ENCODE measurements at regions not wholly inside any gene's neighbourhood (a gene's known extent, or its start where the extent isn't known, plus 50 kb on each side); places are given as distances from the start of the nearest gene placed in this dataset.

DNA sequence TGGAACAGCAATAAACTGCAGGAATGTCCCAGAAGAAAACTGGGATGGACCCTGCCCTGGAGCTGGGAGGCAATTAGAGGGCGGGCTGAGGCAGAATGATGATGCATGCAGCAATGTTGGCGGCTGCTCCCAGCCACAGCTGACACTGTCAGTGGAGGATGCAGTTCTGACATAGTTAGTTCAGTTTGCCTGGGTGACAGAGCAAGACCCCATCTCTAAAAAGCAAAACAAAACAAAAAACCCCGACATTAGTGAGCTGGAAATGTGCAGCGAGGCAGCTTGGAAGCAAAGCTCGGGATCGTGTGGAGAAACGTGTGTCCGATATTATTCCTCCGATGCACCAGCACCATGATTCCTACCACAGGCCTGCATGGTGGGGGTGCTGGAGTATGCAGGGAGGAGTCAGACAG, 110.1 kb upstream of the UQCRFS1 start:
- TF ChIP-seq POLR2AphosphoS5 (IDR thresholded peaks at IDR 0.05) (no peak), TAF1 (IDR thresholded peaks at IDR 0.05; ENCODE audit: low read depth) (no peak), RAD21 (conservative IDR thresholded peaks at IDR 0.05) (no peak), MXI1 (conservative IDR thresholded peaks at IDR 0.05; ENCODE audit: poor library complexity, severe bottlenecking) (no peak), EP300 (conservative IDR thresholded peaks at IDR 0.05; ENCODE audit: poor library complexity, severe bottlenecking) (no peak), SMC3 (conservative IDR thresholded peaks at IDR 0.05; ENCODE audit: poor library complexity) (no peak), EZH2 (IDR thresholded peaks at IDR 0.05; ENCODE audit: borderline replicate concordance, insufficient read depth, low read length, poor library complexity, severe bottlenecking) (no peak)
- TF ChIP-seq, protein P1, sequence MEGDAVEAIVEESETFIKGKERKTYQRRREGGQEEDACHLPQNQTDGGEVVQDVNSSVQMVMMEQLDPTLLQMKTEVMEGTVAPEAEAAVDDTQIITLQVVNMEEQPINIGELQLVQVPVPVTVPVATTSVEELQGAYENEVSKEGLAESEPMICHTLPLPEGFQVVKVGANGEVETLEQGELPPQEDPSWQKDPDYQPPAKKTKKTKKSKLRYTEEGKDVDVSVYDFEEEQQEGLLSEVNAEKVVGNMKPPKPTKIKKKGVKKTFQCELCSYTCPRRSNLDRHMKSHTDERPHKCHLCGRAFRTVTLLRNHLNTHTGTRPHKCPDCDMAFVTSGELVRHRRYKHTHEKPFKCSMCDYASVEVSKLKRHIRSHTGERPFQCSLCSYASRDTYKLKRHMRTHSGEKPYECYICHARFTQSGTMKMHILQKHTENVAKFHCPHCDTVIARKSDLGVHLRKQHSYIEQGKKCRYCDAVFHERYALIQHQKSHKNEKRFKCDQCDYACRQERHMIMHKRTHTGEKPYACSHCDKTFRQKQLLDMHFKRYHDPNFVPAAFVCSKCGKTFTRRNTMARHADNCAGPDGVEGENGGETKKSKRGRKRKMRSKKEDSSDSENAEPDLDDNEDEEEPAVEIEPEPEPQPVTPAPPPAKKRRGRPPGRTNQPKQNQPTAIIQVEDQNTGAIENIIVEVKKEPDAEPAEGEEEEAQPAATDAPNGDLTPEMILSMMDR (IDR thresholded peaks at IDR 0.05; ENCODE audit: poor library complexity, severe bottlenecking): no peak
- TF ChIP-seq, protein P2, sequence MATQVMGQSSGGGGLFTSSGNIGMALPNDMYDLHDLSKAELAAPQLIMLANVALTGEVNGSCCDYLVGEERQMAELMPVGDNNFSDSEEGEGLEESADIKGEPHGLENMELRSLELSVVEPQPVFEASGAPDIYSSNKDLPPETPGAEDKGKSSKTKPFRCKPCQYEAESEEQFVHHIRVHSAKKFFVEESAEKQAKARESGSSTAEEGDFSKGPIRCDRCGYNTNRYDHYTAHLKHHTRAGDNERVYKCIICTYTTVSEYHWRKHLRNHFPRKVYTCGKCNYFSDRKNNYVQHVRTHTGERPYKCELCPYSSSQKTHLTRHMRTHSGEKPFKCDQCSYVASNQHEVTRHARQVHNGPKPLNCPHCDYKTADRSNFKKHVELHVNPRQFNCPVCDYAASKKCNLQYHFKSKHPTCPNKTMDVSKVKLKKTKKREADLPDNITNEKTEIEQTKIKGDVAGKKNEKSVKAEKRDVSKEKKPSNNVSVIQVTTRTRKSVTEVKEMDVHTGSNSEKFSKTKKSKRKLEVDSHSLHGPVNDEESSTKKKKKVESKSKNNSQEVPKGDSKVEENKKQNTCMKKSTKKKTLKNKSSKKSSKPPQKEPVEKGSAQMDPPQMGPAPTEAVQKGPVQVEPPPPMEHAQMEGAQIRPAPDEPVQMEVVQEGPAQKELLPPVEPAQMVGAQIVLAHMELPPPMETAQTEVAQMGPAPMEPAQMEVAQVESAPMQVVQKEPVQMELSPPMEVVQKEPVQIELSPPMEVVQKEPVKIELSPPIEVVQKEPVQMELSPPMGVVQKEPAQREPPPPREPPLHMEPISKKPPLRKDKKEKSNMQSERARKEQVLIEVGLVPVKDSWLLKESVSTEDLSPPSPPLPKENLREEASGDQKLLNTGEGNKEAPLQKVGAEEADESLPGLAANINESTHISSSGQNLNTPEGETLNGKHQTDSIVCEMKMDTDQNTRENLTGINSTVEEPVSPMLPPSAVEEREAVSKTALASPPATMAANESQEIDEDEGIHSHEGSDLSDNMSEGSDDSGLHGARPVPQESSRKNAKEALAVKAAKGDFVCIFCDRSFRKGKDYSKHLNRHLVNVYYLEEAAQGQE (IDR thresholded peaks at IDR 0.05; ENCODE audit: borderline replicate concordance): no peak
- no peak overlapping the region for H3K27ac ChIP-seq (ENCODE audit: low read length)
- H3K4me3 ChIP-seq (ENCODE audit: low read length): no peak overlapping the region
- no peaks in the 10 kb centered on the region for H4K20me1 ChIP-seq (ENCODE audit: insufficient read depth)
- H3K9ac ChIP-seq (ENCODE audit: low read length): no peak overlapping the region
- H2AFZ ChIP-seq (ENCODE audit: low read depth, low read length): no peak overlapping the region
- H3F3A ChIP-seq (ENCODE audit: insufficient read depth, low read length, poor library complexity, severe bottlenecking): no peaks in the 10 kb centered on the region
- no peaks in the 10 kb centered on the region for H3K9me2 ChIP-seq (ENCODE audit: insufficient read depth, low read length)
- no peaks in the 10 kb centered on the region for H3K9me3 ChIP-seq (ENCODE audit: low read length)
- H3K4me2 ChIP-seq (ENCODE audit: low read length): no peak overlapping the region
- no peaks in the 10 kb centered on the region for H3K36me3 ChIP-seq (ENCODE audit: insufficient read depth, low read length)
- H3K79me2 ChIP-seq (replicated peaks; ENCODE audit: insufficient read depth, low read length): no peaks in the 10 kb centered on the region
- no peaks in the 10 kb centered on the region for H3K27me3 ChIP-seq (ENCODE audit: insufficient read depth, low read depth, low read length)

DNA sequence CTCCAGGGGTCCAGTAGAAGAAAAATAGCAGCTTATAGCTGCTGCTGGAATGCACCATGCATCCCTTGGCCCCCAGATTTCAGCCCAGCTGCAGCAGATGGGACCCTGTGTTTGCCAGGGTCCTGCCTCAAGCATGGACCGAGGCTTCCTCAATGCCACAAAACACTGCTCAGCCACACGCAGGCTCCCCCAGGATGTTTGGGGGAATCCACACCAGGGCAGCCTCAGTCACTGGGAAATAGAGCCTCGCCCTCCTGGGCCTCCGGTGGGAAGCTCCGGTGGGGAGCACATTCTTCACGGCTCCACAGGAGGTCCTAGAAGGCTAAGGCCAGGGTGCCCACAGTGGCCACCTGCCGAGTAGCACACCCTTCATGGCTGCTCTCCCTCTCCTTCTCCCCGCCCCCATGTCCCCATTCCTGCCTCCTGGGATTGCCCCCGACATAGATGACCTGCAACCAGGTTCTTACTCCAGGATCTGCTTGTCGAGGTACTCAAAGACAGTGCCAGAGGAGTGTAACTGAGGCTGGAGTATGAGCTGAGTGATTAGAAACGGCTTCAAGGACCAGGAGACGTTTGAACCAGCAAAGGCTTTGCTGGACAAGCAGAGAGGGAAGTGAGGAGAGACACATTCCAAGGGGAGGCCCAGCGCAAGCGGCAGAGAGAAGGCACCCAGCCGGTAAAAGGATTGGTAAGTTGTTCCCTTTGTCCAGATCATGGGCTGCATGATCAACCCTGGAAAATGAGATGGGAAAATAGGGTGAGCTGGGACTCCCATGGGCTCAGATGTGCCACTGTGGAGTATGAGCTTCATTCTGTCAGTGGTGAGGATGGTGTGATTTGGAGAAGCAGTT, 110.7 kb upstream of the UQCRFS1 start:
- Histone ChIP-seq H4K20me1 (ENCODE audit: insufficient read depth) (no peaks in the 10 kb centered on the region), H3K4me2 (ENCODE audit: low read length) (no peak overlapping the region), H3K9ac (ENCODE audit: low read length) (no peak overlapping the region), H3F3A (ENCODE audit: insufficient read depth, low read length, poor library complexity, severe bottlenecking) (no peaks in the 10 kb centered on the region), H3K9me3 (ENCODE audit: low read length) (no peaks in the 10 kb centered on the region), H3K79me2 (replicated peaks; ENCODE audit: insufficient read depth, low read length) (no peaks in the 10 kb centered on the region), H3K36me3 (ENCODE audit: insufficient read depth, low read length) (no peaks in the 10 kb centered on the region), H2AFZ (ENCODE audit: low read depth, low read length) (no peak overlapping the region), H3K27ac (ENCODE audit: low read length) (no peak overlapping the region), H3K27me3 (ENCODE audit: insufficient read depth, low read depth, low read length) (no peaks in the 10 kb centered on the region), H3K9me2 (ENCODE audit: insufficient read depth, low read length) (no peaks in the 10 kb centered on the region), H3K4me3 (ENCODE audit: low read length) (no peak overlapping the region)
- TF ChIP-seq TAF1 (IDR thresholded peaks at IDR 0.05; ENCODE audit: low read depth) (no peak), EP300 (conservative IDR thresholded peaks at IDR 0.05; ENCODE audit: poor library complexity, severe bottlenecking) (no peak), EZH2 (IDR thresholded peaks at IDR 0.05; ENCODE audit: borderline replicate concordance, insufficient read depth, low read length, poor library complexity, severe bottlenecking) (no peak), MXI1 (conservative IDR thresholded peaks at IDR 0.05; ENCODE audit: poor library complexity, severe bottlenecking) (no peak), SMC3 (conservative IDR thresholded peaks at IDR 0.05; ENCODE audit: poor library complexity) (no peak), POLR2AphosphoS5 (IDR thresholded peaks at IDR 0.05) (no peak), RAD21 (conservative IDR thresholded peaks at IDR 0.05) (no peak)
- TF ChIP-seq, protein P2 (IDR thresholded peaks at IDR 0.05; ENCODE audit: borderline replicate concordance): no peak
- TF ChIP-seq, protein P1 (IDR thresholded peaks at IDR 0.05; ENCODE audit: poor library complexity, severe bottlenecking): no peak

Data from neural cell (in vitro differentiated cells).